ENCODE measurements at regions not wholly inside any gene's neighbourhood (a gene's known extent, or its start where the extent isn't known, plus 50 kb on each side); places are given as distances from the start of the nearest gene placed in this dataset.
"Not testable (repeated sequence)": the region's sequence is repeated elsewhere in the genome, so short reads cannot be mapped to it uniquely, and the experiment has no call there.

DNA sequence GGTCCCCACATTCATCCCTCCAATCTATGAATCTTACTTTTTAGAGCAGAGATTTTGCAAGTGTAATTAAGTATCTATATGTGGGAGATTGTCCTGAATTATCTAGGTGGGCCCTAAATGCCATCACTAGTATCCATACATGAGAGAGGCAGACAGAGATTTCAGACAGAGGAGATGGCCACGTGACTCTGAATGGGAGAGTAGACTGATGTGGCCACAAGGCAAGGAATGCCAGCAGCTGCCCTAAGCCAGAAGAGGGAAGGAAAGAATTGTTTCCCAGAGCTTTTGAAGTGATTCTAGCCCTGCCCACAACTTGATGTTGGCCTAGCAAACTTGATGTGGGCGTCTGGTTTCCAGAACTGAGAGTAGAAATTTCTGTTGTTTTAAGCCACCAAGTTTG lies 90.1 kb upstream of the PCAT7 start:
- DNase-seq (no peak), ATAC-seq (no peak)
- TF ChIP-seq, protein P1, sequence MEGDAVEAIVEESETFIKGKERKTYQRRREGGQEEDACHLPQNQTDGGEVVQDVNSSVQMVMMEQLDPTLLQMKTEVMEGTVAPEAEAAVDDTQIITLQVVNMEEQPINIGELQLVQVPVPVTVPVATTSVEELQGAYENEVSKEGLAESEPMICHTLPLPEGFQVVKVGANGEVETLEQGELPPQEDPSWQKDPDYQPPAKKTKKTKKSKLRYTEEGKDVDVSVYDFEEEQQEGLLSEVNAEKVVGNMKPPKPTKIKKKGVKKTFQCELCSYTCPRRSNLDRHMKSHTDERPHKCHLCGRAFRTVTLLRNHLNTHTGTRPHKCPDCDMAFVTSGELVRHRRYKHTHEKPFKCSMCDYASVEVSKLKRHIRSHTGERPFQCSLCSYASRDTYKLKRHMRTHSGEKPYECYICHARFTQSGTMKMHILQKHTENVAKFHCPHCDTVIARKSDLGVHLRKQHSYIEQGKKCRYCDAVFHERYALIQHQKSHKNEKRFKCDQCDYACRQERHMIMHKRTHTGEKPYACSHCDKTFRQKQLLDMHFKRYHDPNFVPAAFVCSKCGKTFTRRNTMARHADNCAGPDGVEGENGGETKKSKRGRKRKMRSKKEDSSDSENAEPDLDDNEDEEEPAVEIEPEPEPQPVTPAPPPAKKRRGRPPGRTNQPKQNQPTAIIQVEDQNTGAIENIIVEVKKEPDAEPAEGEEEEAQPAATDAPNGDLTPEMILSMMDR (IDR thresholded peaks at IDR 0.05) = no peak
- Histone ChIP-seq H3K9me3 (peaks cover 25% of the 10 kb centered on the region), H3K36me3 (peaks cover 28% of the 10 kb centered on the region), H3K4me3 (no peak overlapping the region), H3K27me3 (ENCODE audit: low read depth) (no peaks in the 10 kb centered on the region), H3K4me1 (no peaks in the 10 kb centered on the region), H3K27ac (no peak overlapping the region)
- intact Hi-C loops (cut with DNase I) = no loop called here

DNA sequence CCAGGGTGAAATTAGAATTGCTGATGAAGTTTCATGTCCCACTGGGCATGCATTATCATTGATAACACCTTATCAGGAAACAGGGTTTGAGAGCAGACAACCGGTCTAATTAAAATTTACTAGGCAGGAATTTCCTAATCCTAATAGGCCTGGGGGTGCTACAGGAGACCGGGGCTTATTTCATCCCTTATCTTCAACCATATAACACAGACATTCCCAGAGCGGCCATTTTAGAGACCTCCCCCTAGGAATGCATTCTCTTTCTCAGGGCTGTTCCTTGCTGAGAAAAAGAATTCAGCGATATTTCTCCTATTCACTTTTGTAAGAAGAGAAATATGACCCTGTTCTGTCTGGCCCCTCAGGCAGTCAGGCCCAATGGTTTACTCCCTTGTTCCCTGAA lies 82.8 kb upstream of the PCAT7 start:
- ATAC-seq; H3K27me3 ChIP-seq (ENCODE audit: low read depth); H3K36me3 ChIP-seq; H3K27ac ChIP-seq; H3K4me1 ChIP-seq; H3K4me3 ChIP-seq; intact Hi-C loops (cut with DNase I); DNase-seq: not testable (repeated sequence)
- H3K9me3 ChIP-seq = peaks cover 13% of the 10 kb centered on the region

DNA sequence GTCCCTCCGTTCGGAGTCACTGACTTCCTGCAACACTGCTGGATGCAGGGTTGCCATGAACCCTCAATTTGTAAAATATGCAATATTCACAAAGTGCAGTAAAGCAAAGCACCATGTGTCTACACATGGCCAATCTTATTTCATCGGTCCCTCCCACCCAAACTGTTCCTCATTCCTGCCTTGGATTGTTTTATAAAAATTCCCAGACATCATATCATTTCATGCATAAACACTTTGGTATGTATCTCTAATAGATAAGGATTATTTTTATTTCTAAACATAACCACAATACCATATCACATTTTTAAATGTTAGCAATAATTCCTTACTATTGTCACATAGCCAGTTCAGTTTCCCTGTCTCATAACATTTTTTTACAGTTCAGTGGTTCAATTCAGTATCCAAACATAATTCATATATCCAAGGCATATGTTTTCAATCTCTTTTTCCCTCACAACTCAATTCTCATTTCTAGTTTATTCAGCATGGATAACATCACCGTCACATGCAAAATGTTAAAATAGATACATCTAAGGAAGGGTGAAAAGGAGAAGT lies 82.0 kb upstream of the PCAT7 start:
- no peak for ATAC-seq
- no peak overlapping the region for H3K27ac ChIP-seq

DNA sequence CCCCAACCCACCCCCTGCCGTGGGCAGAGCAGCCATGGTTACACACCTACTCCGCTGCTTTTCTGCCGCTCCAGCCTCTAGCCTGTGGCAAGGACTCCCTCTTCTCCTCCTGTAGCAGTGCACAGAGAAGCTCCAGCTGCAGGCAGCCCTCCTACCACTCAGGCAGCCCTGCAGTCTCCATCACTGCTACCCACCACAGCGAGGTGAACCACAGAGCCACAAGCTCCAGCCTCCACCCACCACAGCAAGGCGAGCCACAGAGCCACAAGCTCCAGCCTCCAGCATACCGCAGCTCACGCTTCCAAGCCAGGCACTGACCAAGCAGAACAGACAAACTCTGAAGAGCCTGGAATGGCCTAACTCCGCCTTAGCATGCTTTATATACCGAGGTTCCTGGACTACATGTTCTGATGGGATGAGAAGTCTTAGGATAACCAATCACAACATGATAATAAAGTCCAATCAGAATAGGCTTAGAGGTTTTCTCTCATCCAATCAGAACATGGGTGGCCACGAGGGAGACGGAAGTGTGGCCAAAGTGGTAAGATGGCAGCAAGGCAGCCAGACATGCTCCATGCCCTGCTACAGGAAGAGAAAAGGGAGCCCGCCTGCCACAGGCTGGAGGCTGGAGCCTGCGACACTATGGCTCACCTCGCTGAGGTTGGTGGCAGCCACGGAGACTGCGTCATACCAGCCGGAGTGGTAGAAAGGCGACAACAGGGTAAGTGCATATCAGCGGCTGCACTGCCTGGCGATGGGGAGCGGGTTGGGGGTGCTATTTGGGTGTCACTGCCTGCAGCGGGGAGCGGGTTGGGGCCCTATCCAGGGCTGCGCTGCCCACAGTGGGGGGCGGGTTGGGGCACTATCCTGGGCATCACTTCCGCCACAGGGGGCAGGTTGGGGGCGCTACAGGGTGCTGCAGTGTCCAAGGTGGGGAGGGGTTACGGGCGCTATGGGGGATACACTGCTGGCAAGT lies 75.8 kb upstream of the PCAT7 start:
- TF ChIP-seq, protein P1 (IDR thresholded peaks at IDR 0.05) = no peak
- intact Hi-C loops (cut with DNase I) = no loop called here
- Histone ChIP-seq H3K27me3 (ENCODE audit: low read depth) (no peaks in the 10 kb centered on the region), H3K9me3 (no peaks in the 10 kb centered on the region), H3K4me3 (no peak overlapping the region), H3K4me1 (no peaks in the 10 kb centered on the region), H3K36me3 (no peaks in the 10 kb centered on the region), H3K27ac (no peak overlapping the region)
- DNase-seq (no peak), ATAC-seq (peak in 1 of 2 donors; percentile 43)

More for the DNA sequence above, 82.0 kb upstream of the PCAT7 start:
- no peaks in the 10 kb centered on the region for H3K36me3 ChIP-seq
- TF ChIP-seq, protein P1 (IDR thresholded peaks at IDR 0.05) = no peak
- no peak overlapping the region for H3K4me3 ChIP-seq
- intact Hi-C loops (cut with DNase I) = no loop called here
- H3K9me3 ChIP-seq = peaks cover 11% of the 10 kb centered on the region
- no peaks in the 10 kb centered on the region for H3K4me1 ChIP-seq
- DNase-seq = no peak
- H3K27me3 ChIP-seq (ENCODE audit: low read depth) = no peaks in the 10 kb centered on the region

DNA sequence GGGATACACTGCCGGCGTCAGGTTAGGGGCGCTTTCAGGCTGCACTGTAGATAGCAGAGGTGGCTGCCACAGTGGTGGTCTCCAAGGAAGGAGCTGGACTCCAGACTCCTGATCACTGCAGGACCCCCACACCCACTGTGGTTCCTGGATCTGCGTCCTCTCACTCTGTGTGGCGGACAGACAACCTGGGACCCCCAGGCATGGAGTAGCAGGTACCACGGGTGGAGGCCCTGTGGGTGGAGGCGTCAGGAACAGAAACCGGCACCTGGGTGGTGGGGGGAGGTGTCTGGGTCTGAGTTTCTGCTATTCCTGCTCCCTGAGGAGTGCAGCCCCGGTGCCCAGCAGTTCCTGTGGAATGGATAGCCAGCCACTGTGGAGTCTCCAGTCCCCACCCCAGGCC lies 75.1 kb upstream of the PCAT7 start:
- TF ChIP-seq, protein P1 (IDR thresholded peaks at IDR 0.05) = no peak
- H3K27me3 ChIP-seq (ENCODE audit: low read depth) = no peaks in the 10 kb centered on the region
- intact Hi-C loops (cut with DNase I) = no loop called here
- no peak for DNase-seq
- ATAC-seq = peak; percentile 9 to 25
- no peaks in the 10 kb centered on the region for H3K36me3 ChIP-seq
- H3K4me1 ChIP-seq = no peaks in the 10 kb centered on the region
- H3K27ac ChIP-seq = no peak overlapping the region
- H3K4me3 ChIP-seq = no peak overlapping the region
- H3K9me3 ChIP-seq = no peaks in the 10 kb centered on the region

DNA sequence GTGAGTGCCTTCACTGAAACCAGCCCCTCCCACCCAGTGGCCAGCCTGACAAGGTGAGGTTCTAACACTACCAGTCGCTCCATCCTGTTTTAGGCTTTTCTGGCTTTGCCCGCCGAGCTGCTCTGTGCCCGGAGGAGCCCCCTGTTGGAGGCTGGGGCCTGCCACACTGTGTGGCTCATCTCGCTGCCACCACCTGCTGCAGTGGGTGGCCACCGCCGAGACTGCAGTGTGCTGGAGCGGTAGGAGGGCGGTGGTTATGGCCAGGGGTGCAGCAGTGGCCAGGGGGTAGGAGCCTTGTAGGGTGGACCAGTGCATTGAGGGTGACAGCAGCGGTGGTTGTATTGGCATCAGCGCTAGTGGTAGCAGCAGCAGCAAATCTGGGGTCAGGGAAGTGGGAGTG lies 74.7 kb upstream of the PCAT7 start:
- Histone ChIP-seq H3K4me3 (no peak overlapping the region), H3K27me3 (ENCODE audit: low read depth) (no peaks in the 10 kb centered on the region), H3K4me1 (no peaks in the 10 kb centered on the region), H3K27ac (no peak overlapping the region), H3K9me3 (no peaks in the 10 kb centered on the region), H3K36me3 (no peaks in the 10 kb centered on the region)
- TF ChIP-seq, protein P1 (IDR thresholded peaks at IDR 0.05) = no peak
- intact Hi-C loops (cut with DNase I) = no loop called here
- ATAC-seq (peak in 1 of 2 donors; percentile 42), DNase-seq (no peak)
